T1000 (cell line): ENCODE measurements at regions not wholly inside any gene's neighbourhood (a gene's known extent, or its start where the extent isn't known, plus 50 kb on each side); places are given as distances from the start of the nearest gene placed in this dataset.
"Not testable (repeated sequence)": the region's sequence is repeated elsewhere in the genome, so short reads cannot be mapped to it uniquely, and the experiment has no call there.

Experiments
- DNase-seq: peaks from one replicate; lab custom pipeline; 2025; ENCODE audit warnings: mixed read lengths; lab: John Stamatoyannopoulos, UW

DNA sequence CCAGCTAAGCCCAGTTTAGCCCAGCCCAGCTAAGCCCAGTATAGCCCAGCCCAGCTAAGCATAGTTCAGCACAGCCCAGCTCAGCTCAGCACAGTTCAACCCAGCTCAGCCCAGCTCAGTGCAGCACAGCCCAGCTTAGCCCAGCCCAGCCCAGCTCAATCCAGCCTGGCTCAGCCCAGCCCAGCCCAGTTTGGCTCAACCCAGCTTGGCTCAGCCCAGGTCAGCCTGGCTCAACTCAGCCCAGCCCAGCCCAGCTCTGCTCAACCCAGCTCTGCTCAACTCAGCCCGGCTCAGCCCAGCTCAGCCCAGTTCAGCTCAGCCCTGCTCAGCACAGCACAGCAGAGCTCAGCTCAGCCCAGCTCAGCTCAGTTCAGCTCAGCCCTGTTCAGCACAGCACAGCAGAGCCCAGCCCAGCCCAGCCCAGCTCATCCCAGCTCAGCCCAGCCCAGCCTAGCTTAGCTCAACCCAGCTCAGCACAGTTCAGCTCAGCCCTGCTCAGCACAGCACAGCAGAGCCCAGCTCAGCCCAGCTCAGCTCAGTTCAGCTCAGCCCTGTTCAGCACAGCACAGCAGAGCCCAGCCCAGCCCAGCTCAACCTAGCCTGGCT lies 330.9 kb downstream of the TMEM121 start:
- DNase-seq: no peak

DNA sequence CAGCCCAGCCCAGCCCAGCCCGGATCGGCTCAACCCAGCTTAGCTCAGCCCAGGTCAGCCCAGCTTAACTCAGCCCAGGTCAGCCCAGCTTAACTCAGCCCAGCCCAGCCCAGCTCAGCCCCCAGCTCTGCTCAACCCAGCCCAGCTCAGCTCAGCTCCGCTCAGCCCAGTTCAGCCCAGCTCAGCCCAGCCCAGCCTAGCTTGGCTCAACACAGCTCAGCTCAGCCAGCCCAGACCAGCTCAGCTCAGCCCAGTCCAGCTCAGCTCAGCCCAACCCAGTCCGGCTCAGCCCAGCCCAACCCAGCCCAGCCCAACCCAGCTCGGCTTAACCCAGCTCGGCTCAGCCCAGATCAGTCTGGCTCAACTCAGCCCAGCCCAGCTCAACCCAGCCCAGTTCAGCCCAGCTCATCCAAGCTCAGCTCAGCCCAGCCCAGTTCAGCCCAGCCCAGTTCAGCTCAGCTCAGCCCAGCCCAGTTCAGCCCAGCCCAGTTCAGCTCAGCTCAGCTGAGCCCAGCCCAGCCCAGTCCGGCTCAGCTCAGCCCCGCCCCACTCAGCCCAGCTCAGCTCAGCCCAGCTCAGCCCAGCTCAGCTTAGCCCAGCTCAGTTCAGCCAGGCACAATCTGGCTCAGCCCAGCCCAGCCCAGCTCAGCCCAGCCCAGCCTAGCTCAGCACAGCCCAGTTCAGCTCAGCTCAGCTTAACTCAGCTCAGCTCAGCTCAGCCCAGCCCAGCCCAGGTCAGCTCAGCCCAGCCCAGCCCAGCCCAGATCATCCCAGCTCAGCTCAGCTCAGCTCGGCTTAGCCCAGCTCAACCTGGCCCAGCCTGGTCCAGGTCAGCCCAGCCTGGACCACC lies 331.7 kb downstream of the TMEM121 start:
- no peak for DNase-seq

DNA sequence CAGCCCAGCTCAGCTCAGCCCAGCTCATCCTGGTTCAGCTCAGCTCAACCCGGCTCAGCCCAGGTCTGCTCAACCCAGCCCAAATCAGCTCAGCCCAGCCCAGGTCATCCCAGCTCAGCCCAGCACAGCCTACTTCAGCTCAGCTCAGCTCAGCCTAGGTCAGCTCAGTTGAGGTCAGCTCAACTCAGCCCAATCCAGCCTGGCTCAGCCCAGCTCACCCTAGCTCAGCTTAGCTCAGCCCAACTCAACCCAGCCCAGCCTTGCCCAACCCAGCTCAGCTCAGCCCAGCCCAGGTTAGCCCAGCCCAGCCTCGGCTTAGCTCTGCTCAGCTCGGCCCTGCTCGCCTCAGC lies 332.3 kb downstream of the TMEM121 start:
- DNase-seq: no peak

DNA sequence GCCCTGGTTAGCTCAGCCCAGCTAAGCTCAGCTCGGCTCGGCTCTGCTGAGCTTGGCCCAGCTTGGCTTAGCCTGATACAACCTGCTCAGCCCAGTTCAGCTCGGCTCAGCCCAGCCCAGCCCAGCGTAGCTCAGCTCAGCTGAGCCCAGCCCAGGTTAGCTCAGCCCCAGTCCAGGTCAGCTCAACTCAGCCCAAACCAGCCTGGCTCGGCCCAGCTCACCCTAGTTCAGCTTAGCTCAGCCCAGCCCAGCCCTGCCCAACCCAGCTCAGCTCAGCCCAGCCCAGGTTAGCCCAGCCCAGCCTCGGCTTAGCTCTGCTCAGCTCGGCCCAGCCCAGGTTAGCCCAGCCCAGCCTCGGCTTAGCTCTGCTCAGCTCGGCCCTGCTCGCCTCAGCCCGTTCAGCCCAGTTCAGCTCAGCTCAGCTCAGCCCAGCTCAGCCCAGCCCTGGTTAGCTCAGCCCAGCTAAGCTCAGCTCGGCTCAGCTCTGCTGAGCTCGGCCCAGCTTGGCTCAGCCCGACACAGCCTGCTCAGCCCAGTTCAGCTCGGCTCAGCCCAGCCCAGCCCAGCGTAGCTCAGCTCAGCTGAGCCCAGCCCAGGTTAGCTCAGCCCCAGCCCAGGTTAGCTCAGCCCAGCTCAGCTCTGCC lies 332.8 kb downstream of the TMEM121 start:
- not testable (repeated sequence) for DNase-seq

- DNase-seq: no peak
Measured at GRCh38 chr14:105859717-105860614, 333.6 kb downstream of the TMEM121 start.

- no peak for DNase-seq
Measured at GRCh38 chr14:105860615-105861580, 334.5 kb downstream of the TMEM121 start.

DNA sequence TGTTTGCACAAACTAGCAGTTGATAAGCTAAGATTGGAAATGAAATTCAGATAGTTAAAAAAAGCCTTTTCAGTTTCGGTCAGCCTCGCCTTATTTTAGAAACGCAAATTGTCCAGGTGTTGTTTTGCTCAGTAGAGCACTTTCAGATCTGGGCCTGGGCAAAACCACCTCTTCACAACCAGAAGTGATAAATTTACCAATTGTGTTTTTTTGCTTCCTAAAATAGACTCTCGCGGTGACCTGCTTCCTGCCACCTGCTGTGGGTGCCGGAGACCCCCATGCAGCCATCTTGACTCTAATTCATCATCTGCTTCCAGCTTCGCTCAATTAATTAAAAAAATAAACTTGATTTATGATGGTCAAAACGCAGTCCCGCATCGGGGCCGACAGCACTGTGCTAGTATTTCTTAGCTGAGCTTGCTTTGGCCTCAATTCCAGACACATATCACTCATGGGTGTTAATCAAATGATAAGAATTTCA lies 335.6 kb downstream of the TMEM121 start:
- no peak for DNase-seq

DNA sequence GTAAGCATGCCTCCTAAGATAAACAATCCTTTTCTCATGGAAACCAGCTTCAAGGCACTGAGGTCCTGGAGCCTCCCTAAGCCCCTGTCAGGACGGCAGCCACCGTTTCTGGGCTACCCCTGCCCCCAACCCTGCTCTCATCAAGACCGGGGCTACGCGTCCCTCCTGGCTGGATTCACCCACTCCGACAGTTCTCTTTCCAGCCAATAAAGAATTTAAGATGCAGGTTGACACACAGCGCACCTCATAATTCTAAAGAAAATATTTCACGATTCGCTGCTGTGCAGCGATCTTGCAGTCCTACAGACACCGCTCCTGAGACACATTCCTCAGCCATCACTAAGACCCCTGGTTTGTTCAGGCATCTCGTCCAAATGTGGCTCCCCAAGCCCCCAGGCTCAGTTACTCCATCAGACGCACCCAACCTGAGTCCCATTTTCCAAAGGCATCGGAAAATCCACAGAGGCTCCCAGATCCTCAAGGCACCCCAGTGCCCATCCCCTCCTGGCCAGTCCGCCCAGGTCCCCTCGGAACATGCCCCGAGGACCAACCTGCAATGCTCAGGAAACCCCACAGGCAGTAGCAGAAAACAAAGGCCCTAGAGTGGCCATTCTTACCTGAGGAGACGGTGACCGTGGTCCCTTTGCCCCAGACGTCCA lies 336.3 kb downstream of the TMEM121 start:
- DNase-seq: no peak

DNA sequence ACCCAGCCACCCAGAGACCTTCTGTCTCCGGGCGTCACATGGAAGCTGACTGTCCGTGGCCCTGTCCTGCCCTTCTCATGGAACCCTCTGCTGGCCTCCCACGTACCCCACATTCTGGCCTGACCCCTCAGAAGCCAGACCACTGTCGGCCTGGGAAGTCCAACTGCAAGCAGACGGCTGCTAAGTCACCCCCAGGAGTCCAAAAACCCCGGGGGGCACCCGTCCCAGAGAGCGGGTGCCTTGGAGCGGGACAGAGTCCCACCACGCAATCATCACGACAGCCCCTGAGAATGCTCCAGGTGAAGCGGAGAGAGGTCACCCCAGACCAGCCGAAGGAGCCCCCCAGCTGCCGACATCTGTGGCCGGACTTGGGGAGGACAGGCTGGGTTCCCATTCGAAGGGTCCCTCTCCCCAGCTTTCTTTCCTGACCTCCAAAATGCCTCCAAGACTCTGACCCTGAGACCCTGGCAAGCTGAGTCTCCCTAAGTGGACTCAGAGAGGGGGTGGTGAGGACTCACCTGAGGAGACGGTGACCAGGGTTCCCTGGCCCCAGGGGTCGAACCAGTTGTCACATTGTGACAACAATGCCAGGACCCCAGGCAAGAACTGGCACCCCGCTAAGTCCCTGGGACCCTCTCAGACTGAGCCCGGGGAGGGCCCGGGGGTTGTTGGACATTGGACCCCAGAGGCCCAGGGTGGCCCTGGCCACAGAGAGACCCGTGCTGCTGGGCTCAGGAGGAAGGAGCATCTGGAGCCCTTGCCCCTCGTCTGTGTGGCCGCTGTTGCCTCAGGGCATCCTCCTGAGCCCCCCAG lies 337.1 kb downstream of the TMEM121 start:
- DNase-seq: no peak

DNA sequence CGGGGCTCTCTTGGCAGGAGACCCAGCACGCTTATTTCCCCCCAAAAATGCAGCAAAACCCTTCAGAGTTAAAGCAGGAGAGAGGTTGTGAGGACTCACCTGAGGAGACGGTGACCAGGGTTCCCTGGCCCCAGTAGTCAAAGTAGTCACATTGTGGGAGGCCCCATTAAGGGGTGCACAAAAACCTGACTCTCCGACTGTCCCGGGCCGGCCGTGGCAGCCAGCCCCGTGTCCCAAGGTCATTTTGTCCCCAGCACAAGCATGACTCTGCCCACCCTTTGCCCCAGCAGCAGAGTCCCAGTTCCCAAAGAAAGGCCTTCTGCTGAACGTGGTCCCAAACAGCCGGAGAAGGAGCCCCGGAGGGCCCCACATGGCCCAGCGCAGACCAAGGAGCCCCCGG lies 337.7 kb downstream of the TMEM121 start:
- DNase-seq: no peak

GRCh38 chr14:105864651-105865265 lies 338.4 kb downstream of the TMEM121 start:
- no peak for DNase-seq

DNA sequence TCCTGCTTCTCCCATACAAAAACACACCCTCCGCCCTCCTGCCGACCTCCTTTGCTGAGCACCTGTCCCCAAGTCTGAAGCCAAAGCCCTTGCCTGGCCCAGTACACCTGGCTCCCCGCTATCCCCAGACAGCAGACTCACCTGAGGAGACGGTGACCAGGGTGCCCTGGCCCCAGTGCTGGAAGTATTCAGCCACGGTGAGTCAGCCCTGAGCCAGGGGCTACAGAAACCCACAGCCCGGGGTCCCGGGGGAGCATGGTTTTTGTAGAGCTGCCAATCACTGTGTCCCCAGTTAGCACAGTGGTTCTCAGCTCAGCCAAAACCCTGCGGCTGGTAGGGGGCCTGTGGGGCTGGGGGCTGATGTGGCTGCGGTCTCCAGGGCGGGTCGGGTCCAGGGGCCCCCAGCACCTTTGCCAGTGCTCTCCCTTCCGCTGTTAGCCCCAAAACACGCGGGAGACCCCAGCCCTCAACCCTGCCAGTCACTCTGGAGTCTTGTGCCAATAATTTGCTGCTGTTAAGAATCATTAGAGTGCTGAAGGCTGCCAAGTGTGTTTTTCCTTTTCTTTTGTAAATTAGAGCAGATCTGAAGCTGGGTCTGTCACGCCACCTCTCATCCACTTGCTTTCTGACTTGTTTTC lies 339.0 kb downstream of the TMEM121 start:
- no peak for DNase-seq

- DNase-seq: no peak
Measured at GRCh38 chr14:105865904-105866840, 339.8 kb downstream of the TMEM121 start.

- DNase-seq: no peak
Measured at GRCh38 chr14:105866841-105867321, 340.5 kb downstream of the TMEM121 start.

DNA sequence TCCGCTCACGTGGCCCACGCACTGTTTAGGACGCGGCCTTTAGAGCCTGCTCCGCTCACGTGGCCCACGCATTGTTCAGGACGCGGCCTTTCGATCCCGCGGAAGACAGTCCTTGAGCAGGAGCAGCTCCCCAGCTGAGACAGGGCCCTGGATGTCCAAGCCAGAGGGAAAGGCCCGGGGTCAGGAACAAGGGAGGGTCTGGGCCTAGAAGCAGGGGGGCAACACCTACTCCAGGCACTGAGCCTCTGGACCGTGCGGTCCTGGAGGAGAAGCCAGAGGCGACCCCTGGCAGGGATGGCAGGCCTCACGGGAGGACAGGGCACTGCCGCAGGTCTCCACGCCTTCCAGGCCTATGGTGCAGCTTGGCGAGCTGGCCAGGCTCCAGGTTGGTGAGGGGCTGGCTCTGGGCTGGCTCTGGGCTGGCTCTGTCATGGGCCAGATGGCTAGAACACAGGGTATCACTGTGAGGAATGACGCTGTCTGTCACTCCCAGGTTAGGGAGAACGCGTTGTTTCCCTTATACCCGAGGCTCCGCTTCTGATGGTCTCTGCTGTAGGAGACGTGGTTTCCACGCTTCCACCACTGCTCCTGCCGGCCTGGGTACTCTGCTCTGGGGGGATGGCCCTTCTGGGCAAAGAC lies 341.7 kb downstream of the TMEM121 start:
- no peak for DNase-seq

DNA sequence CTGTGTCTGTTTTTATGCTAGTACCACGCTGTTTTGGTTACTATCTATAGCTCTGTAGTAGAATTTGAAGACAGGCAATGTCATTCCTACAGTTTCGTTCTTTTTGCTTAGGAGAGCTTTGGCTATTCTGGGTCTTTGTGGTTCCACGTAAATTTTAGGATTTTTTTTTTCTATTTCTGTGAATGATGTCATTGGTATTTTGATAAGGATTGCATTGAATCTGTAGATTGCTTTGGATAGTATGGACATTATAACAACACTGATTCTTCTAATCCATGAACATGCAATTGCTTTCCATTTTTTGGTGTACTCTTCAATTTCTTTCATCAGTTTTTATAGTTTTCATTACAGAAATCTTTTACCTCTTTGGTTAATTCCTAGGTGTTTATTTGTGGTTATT lies 345.2 kb downstream of the TMEM121 start:
- no peak for DNase-seq
